Esophagus muscularis mucosa (tissue), 4 donors: ENCODE measurements at regions not wholly inside any gene's neighbourhood (a gene's known extent, or its start where the extent isn't known, plus 50 kb on each side); places are given as distances from the start of the nearest gene placed in this dataset.

Source experiments
- CTCF ChIP-seq, 3 experiments: fragments of 200-600 bp in 2 of 3; fragments of 450-650 bp in 1 of 3; sonication (generic) in 2 of 3; IDR thresholded peaks; one replicate each; pipeline ENCODE4 v1.5.1; 2017 to 2019; ENCODE audit warnings: antibody characterized with exemption in 3 of 3, mild to moderate bottlenecking in 2 of 3, moderate library complexity in 1 of 3
- EP300 ChIP-seq: sonication (generic); formaldehyde crosslinking; IDR thresholded peaks from one replicate; pipeline ENCODE4 v1.6.1; 2017; ENCODE audit warnings: antibody characterized with exemption
- POLR2AphosphoS5 ChIP-seq, 2 donors: sonication (generic); formaldehyde crosslinking; IDR thresholded peaks; one replicate each; pipeline ENCODE4 v1.6.1; 2017; ENCODE audit warnings: antibody characterized with exemption in 2 of 2

GRCh38 chr2:143954844-143955243, 565.1 kb downstream of the ZEB2 start:
- TF ChIP-seq CTCF (IDR thresholded peaks at IDR 0.05): no peak
- no peak for TF ChIP-seq POLR2AphosphoS5 (IDR thresholded peaks at IDR 0.05)
- no peak for TF ChIP-seq EP300
